ENCODE measurements at regions not wholly inside any gene's neighbourhood (a gene's known extent, or its start where the extent isn't known, plus 50 kb on each side); places are given as distances from the start of the nearest gene placed in this dataset.

DNA sequence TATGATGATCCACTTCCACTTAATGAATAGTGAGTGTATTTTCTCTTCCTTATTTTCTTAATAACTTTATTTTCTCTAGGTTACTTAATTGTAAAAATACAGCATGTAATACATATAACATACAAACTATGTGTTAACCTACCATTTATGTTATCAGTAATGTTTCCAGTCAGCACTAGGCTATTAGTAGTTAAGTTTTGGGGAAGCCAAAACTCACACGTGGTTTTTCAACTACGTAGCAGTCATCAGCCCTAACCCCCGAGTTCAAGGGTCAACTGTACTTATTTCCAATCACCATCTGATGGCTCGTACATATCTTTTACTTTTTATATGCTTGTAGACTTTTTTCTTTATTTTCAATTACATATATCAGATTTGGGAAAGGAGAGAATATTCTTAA, 95.7 kb downstream of the TNFSF13B start:
- Histone ChIP-seq H3K27me3 (ENCODE audit: insufficient read depth, low read length) (no peaks in the 10 kb centered on the region), H3K9me3 (ENCODE audit: control insufficient read depth, low read depth, low read length) (no peaks in the 10 kb centered on the region), H4K91ac (ENCODE audit: insufficient read length, low read depth, low read length) (no peak overlapping the region), H2BK15ac (ENCODE audit: low read depth, low read length) (no peak overlapping the region), H3T11ph (ENCODE audit: low read length) (no peak overlapping the region), H2BK12ac (ENCODE audit: insufficient read length, low read depth, low read length) (no peak overlapping the region), H3K9ac (ENCODE audit: extremely low read depth, insufficient read length, low read length) (no peak overlapping the region), H3K14ac (ENCODE audit: insufficient read depth, low read length) (no peak overlapping the region), H3K18ac (ENCODE audit: insufficient read length, low read depth, low read length) (no peak overlapping the region), H3K23me2 (ENCODE audit: insufficient read length, low read depth, low read length, poor library complexity, severe bottlenecking) (no peaks in the 10 kb centered on the region), H2BK20ac (ENCODE audit: low read depth, low read length, poor library complexity, severe bottlenecking) (no peak overlapping the region), H2AK5ac (ENCODE audit: insufficient read length, low read length) (no peak overlapping the region), H3K27ac (ENCODE audit: insufficient read length, low read depth, low read length) (no peak overlapping the region), H2BK120ac (ENCODE audit: low read depth, low read length, poor library complexity, severe bottlenecking) (no peak overlapping the region), H4K8ac (replicated peaks; ENCODE audit: insufficient read length, low read depth, low read length) (no peak overlapping the region), H4K20me1 (ENCODE audit: control insufficient read depth, insufficient read depth, insufficient read length) (no peaks in the 10 kb centered on the region), H3K23ac (ENCODE audit: insufficient read length, low read depth, low read length) (no peak overlapping the region), H4K5ac (ENCODE audit: insufficient read length, low read depth, low read length) (no peak overlapping the region), H2AFZ (ENCODE audit: low read length) (no peak overlapping the region), H2BK5ac (ENCODE audit: insufficient read length, low read length) (no peak overlapping the region), H3K79me2 (ENCODE audit: insufficient read depth, low read length) (no peaks in the 10 kb centered on the region), H3K79me1 (ENCODE audit: insufficient read depth, low read depth, low read length, poor library complexity, severe bottlenecking) (no peaks in the 10 kb centered on the region), H3K4me1 (ENCODE audit: insufficient read depth, low read length) (peaks cover 5% of the 10 kb centered on the region; the same call in 1 of the 2 replicates), H3K4me2 (ENCODE audit: insufficient read depth, insufficient read length, low read length) (no peak overlapping the region), H3K56ac (ENCODE audit: insufficient read length, low read depth, low read length) (no peak overlapping the region), H3K4ac (ENCODE audit: low read depth, low read length) (no peak overlapping the region)
- DNase-seq: no peak
- Mint-ChIP-seq H3K27me3 (ENCODE audit: low read depth) (no peaks in the 10 kb centered on the region), H3K36me3 (ENCODE audit: insufficient read depth in 1 of 3, low read depth in 3 of 3) (no peaks in the 10 kb centered on the region), H3K4me1 (peaks cover 5 to 9% of the 10 kb centered on the region in 2 experiments), H3K9me3 (no peaks in the 10 kb centered on the region; a peak in 2 of 5 replicates), H3K4me3 (no peak overlapping the region), H3K27ac (no peak overlapping the region)
- TF ChIP-seq, protein P1, sequence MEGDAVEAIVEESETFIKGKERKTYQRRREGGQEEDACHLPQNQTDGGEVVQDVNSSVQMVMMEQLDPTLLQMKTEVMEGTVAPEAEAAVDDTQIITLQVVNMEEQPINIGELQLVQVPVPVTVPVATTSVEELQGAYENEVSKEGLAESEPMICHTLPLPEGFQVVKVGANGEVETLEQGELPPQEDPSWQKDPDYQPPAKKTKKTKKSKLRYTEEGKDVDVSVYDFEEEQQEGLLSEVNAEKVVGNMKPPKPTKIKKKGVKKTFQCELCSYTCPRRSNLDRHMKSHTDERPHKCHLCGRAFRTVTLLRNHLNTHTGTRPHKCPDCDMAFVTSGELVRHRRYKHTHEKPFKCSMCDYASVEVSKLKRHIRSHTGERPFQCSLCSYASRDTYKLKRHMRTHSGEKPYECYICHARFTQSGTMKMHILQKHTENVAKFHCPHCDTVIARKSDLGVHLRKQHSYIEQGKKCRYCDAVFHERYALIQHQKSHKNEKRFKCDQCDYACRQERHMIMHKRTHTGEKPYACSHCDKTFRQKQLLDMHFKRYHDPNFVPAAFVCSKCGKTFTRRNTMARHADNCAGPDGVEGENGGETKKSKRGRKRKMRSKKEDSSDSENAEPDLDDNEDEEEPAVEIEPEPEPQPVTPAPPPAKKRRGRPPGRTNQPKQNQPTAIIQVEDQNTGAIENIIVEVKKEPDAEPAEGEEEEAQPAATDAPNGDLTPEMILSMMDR (conservative IDR thresholded peaks at IDR 0.05): no peak
- WGBS (ENCODE audit: extremely low coverage, insufficient read length, low lambda C conversion rate): no CpG with 5 or more reads among the region's 4 CpGs
